Liver (tissue), 8 donors: ENCODE measurements at regions not wholly inside any gene's neighbourhood (a gene's known extent, or its start where the extent isn't known, plus 50 kb on each side); places are given as distances from the start of the nearest gene placed in this dataset.

Experiments used
- DNase-seq: peaks from one replicate; pipeline ENCODE4 v3.0.0-alpha.2; 2017; ENCODE audit warnings: low spot score
- H3K27ac ChIP-seq, 2 donors: one replicate each; pipeline ENCODE4 v1.7.0; 2013; ENCODE audit warnings: inconsistent platforms in 2 of 2, low read length in 2 of 2, control low read depth in 1 of 2, low read depth in 1 of 2, mild to moderate bottlenecking in 1 of 2
- H3K27me3 ChIP-seq, 4 donors: one replicate each; pipeline versions ENCODE4 v1.6.1 to v1.7.0; 2013; ENCODE audit warnings: low read length in 3 of 4, inconsistent platforms in 1 of 4, mild to moderate bottlenecking in 1 of 4, moderate library complexity in 1 of 4; ENCODE audit not compliant: control insufficient read depth in 4 of 4, insufficient read depth in 4 of 4
- H3K36me3 ChIP-seq, 4 donors: one replicate each; pipeline versions ENCODE4 v1.6.1 to v1.7.0; 2013; ENCODE audit warnings: low read length in 3 of 4, mild to moderate bottlenecking in 3 of 4, low read depth in 1 of 4, moderate library complexity in 1 of 4; ENCODE audit not compliant: control insufficient read depth in 4 of 4, insufficient read depth in 3 of 4
- H3K4me1 ChIP-seq, 4 donors: one replicate each; pipeline versions ENCODE4 v1.6.1 to v1.7.0; 2013; ENCODE audit warnings: low read length in 3 of 4, mild to moderate bottlenecking in 3 of 4, moderate library complexity in 1 of 4; ENCODE audit not compliant: control insufficient read depth in 4 of 4, insufficient read depth in 4 of 4
- H3K4me3 ChIP-seq, 3 donors: one replicate each; pipeline versions ENCODE4 v1.6.1 to v1.7.0; 2013; ENCODE audit warnings: low read length in 3 of 3, control low read depth in 1 of 3, low read depth in 1 of 3, mild to moderate bottlenecking in 1 of 3
- H3K9ac ChIP-seq, 2 donors: one replicate each; pipeline ENCODE4 v1.7.0; 2013; ENCODE audit warnings: low read length in 2 of 2, mild to moderate bottlenecking in 2 of 2, moderate library complexity in 2 of 2, control low read depth in 1 of 2, low read depth in 1 of 2
- H3K9me3 ChIP-seq, 4 donors: one replicate each; pipeline versions ENCODE4 v1.6.1 to v1.7.0; 2013; ENCODE audit warnings: low read length in 3 of 4; ENCODE audit not compliant: control insufficient read depth in 4 of 4
- ATF3 ChIP-seq: IDR thresholded peaks from 2 replicates; pipeline ENCODE4 v1.6.1; 2016; ENCODE audit warnings: antibody characterized with exemption
- CTCF ChIP-seq: fragments of 150-350 bp; IDR thresholded peaks from 2 replicates; pipeline ENCODE4 v1.5.1; 2017; ENCODE audit warnings: improper control_type of control experiment, low read depth, low read length; ENCODE audit not compliant: missing input control
- EGR1 ChIP-seq, 2 donors: IDR thresholded peaks; 2 replicates each; pipeline ENCODE4 v1.6.1; 2016 to 2018; ENCODE audit warnings: antibody characterized with exemption in 2 of 2, low read depth in 2 of 2
- FOXA1 ChIP-seq: IDR thresholded peaks from 2 replicates; pipeline ENCODE4 v1.6.1; 2016; ENCODE audit warnings: antibody characterized with exemption
- FOXA2 ChIP-seq: IDR thresholded peaks from 2 replicates; pipeline ENCODE4 v1.6.1; 2016; ENCODE audit warnings: antibody characterized with exemption
- GABPA ChIP-seq, 2 donors: IDR thresholded peaks in 1 of 2; conservative IDR thresholded peaks in 1 of 2; 2 replicates each; pipeline ENCODE4 v1.6.1; 2016; ENCODE audit warnings: antibody characterized with exemption in 2 of 2, mild to moderate bottlenecking in 1 of 2, moderate library complexity in 1 of 2
- HNF4A ChIP-seq, 2 donors: conservative IDR thresholded peaks; 2 replicates each; pipeline ENCODE4 v1.6.1; 2016; ENCODE audit warnings: antibody characterized with exemption in 2 of 2, mild to moderate bottlenecking in 2 of 2
- HNF4G ChIP-seq: IDR thresholded peaks from 2 replicates; pipeline ENCODE4 v1.6.1; 2016; ENCODE audit warnings: antibody characterized with exemption
- JUND ChIP-seq, 2 donors: IDR thresholded peaks; 2 replicates each; pipeline ENCODE4 v1.6.1; 2016; ENCODE audit warnings: antibody characterized with exemption in 2 of 2
- MAX ChIP-seq: IDR thresholded peaks from 2 replicates; pipeline ENCODE4 v1.6.1; 2016; ENCODE audit warnings: antibody characterized with exemption
- NR2F2 ChIP-seq: IDR thresholded peaks from 2 replicates; pipeline ENCODE4 v1.6.1; 2016; ENCODE audit warnings: antibody characterized with exemption
- RAD21 ChIP-seq, 2 donors: IDR thresholded peaks; 2 replicates each; pipeline ENCODE4 v1.6.1; 2016; ENCODE audit warnings: antibody characterized with exemption in 2 of 2, mild to moderate bottlenecking in 2 of 2
- REST ChIP-seq: IDR thresholded peaks from 2 replicates; pipeline ENCODE4 v1.6.1; 2016; ENCODE audit warnings: antibody characterized with exemption, mild to moderate bottlenecking
- RXRA ChIP-seq, 2 donors: IDR thresholded peaks; 2 replicates each; pipeline ENCODE4 v1.6.1; 2017 to 2018; ENCODE audit warnings: antibody characterized with exemption in 2 of 2, mild to moderate bottlenecking in 1 of 2
- SP1 ChIP-seq: IDR thresholded peaks from 2 replicates; pipeline ENCODE4 v1.6.1; 2018; ENCODE audit warnings: antibody characterized with exemption, mild to moderate bottlenecking
- TAF1 ChIP-seq: conservative IDR thresholded peaks from 2 replicates; pipeline ENCODE4 v1.6.1; 2016; ENCODE audit warnings: antibody characterized with exemption, mild to moderate bottlenecking
- YY1 ChIP-seq: IDR thresholded peaks from 2 replicates; pipeline ENCODE4 v1.6.1; 2016; ENCODE audit warnings: antibody characterized with exemption, mild to moderate bottlenecking
- ZBTB33 ChIP-seq: IDR thresholded peaks from 2 replicates; pipeline ENCODE4 v1.6.1; 2016; ENCODE audit warnings: antibody characterized with exemption
- WGBS: extraction: QIAGEN DNeasy Blood & Tissue Kit; methylation state at CpG from one replicate; pipeline ENCODE4 v1.1.7; 2013; 5-methylcytosine and 5-hydroxymethylcytosine counted together
- donor health status: healthy.
- donor health status: healthy.
- donor health status: healthy.
- donor health status: healthy.
- donor health status: healthy.

- no peak for DNase-seq
- no peak for TF ChIP-seq GABPA (IDR thresholded peaks at IDR 0.05 in 1 of 2, conservative IDR thresholded peaks at IDR 0.05 in 1 of 2)
- TF ChIP-seq HNF4G, result no peak
- no peak for TF ChIP-seq MAX
- TF ChIP-seq ATF3, result no peak
- TF ChIP-seq EGR1 (IDR thresholded peaks at IDR 0.05; ENCODE audit: low read depth in 2 of 2), result no peak
- TF ChIP-seq ZBTB33, result no peak
- TF ChIP-seq CTCF, result no peak
- no peak for TF ChIP-seq RXRA (IDR thresholded peaks at IDR 0.05)
- no peak for TF ChIP-seq NR2F2
- TF ChIP-seq JUND (IDR thresholded peaks at IDR 0.05), result no peak
- TF ChIP-seq REST, result no peak
- TF ChIP-seq FOXA2, result no peak
- no peak for TF ChIP-seq TAF1
- no peak for TF ChIP-seq SP1
- TF ChIP-seq HNF4A (conservative IDR thresholded peaks at IDR 0.05), result no peak
- TF ChIP-seq FOXA1, result no peak
- no peak for TF ChIP-seq RAD21 (IDR thresholded peaks at IDR 0.05)
- TF ChIP-seq YY1, result no peak
These were observed 422.2 kb downstream of the ZNF385D start for GRCh38 chr3:21328711-21329390.

More at GRCh38 chr3:21328711-21329390, 422.2 kb downstream of the ZNF385D start:
- Histone ChIP-seq H3K9me3 (no peaks in the 10 kb centered on the region), H3K9ac (no peak overlapping the region), H3K4me3 (no peak overlapping the region), H3K27ac (no peak overlapping the region), H3K36me3 (no peaks in the 10 kb centered on the region), H3K27me3 (no peaks in the 10 kb centered on the region), H3K4me1 (peaks cover 0 to 6% (median 2%) of the 10 kb centered on the region in 4 donors)
- WGBS, result 84% methylated on average over 11 of the region's 11 CpGs
